GM19043 (cell line): ENCODE measurements at regions not wholly inside any gene's neighbourhood (a gene's known extent, or its start where the extent isn't known, plus 50 kb on each side); places are given as distances from the start of the nearest gene placed in this dataset.

Experiments used
- ATAC-seq: cut with Tn5 transposase; IDR thresholded peaks from one replicate; pipeline ENCODE4 v1.9.1; 2021; ENCODE audit warnings: low read depth; ENCODE audit not compliant: unreplicated experiment

DNA sequence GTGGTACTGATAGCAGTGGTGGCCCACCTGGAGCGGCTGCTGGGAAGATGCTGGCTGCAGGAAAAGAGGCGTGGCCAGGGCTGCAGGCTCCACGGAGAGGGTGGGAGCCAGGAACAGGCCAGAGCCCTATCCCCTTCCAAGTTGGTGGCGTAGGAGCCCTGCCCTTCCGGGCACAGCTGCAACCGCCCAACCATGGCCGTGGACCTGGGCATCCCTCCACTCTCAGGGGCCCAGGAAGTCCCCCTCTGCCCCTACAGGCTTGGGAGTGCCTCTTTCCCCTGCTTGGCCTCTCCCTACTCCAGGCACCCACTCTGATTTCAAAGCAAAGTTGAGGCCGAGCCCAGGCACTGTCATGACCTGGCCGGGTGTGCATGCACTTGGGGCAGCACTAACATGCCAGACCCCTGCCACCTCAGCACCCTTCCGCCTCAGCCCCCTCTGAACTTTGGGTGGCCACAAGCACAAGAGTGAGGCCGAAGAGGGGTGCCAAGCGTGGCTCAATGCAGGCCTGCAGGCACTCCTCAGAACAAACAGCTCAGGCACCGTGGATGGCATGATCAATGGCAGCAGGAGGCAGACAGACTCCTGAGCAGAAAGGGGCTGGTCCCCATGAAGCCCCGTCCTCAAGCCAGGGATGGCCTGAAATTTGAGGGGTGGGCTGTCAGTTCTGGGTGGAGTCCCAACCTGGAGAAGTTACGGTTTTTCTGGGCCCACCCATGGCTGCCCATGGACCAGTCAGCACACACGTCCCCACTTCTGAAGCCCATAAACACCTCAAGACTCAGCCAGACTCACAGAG is 164.9 kb upstream of the PRNP start:
- no peak for ATAC-seq

DNA sequence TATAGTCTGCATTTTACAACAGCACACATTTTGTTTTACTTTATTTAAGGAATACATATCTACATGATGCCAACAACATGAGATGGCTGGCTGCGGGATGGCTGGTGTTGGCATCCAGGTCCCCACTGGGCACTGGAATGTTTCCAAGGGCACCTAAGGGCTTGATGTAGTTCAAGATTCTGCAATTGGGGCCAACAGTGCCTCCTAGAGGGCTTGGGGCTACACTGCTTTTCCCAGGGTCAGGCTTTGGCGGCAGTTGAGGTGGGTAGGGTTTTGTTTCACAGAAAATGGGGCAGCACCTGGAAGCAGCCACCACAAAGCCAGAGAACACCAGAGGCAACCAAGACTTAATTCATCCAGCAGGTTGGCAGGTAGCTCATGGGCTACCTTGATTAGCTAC is 166.7 kb upstream of the PRNP start:
- no peak for ATAC-seq

DNA sequence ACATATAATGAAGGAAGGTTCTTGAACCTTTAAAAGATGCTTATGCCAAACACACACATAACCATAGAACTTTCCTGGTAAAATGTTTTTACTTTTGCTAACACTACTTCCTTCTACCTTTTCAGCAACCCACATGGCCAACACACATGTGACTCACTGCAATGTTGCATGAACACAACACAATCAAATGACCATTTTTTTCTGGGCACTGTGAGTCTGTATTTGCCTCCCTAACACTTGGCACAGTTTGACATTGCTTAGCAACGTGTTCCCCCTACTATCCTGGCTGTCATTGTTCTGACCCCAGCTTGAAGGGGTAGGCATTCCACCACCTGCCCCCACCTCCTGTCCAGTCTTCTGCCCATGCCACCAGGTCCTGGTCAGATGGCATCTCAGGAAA is 169.4 kb upstream of the PRNP start:
- no peak for ATAC-seq

DNA sequence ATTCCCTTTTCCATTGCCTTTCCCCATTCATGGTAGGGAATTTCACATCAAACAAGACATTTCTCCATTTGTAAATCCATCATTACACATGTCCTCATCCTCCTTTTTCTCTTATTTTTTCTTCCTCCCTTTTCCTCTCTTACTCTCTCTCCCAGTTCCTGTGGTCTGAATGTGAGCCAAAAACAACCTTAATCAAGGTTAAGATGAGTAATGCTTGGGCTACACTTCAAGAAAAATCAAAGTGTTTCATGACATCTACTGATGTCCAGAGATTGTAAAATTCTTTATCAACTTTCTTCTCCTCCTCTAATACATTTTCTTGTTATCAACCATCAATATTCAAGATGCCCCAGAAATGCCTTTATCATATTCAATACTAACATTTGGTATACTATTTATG is 172.5 kb upstream of the PRNP start:
- no peak for ATAC-seq

DNA sequence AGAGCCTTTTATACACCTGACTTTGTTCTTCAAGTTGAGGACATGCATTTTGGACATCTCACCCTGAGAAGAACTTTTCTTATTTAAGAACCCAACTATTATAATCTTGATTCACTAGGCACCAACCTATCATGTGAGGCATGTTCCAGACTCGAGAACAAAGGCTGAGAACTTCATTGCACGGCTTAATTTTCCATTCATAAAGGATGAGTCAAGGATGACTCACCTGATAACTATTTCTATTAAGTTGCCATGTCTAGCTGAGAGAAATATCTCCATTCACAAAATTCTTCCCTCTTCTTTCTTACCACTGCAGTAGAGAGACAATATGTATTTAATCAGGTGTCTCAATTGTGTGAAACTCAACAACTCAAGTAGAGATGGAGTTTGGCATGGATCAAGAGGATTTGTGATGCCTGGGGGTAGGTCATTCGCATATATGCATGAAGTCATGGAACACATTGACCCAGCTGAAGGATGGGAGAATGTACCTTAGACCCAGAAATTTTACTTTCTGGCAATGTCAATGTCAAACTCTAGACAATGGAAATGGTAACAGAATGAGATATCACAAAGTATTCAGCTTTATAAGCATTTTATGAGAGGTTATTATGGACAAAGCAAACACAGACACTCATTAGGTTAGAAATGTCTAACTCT is 173.2 kb upstream of the PRNP start:
- ATAC-seq: no peak

DNA sequence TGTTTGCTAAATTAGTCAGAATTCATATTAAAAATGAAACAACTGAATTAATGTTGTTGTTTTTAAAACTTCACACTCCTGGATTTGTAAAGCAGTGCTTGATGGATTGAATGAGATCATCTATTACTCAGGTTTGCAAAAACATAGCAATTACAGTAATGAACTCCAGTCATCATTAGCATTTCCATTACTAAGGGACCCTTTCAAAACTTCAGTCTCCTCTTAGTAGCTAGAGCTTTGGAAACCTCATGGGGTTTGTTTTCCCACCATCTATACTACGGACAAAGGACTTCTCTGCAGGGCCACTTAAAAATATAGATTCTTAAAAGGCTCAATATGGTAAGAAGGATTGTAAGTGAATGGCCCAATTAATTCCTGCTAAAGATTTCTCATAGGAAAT is 174.5 kb upstream of the PRNP start:
- no peak for ATAC-seq

DNA sequence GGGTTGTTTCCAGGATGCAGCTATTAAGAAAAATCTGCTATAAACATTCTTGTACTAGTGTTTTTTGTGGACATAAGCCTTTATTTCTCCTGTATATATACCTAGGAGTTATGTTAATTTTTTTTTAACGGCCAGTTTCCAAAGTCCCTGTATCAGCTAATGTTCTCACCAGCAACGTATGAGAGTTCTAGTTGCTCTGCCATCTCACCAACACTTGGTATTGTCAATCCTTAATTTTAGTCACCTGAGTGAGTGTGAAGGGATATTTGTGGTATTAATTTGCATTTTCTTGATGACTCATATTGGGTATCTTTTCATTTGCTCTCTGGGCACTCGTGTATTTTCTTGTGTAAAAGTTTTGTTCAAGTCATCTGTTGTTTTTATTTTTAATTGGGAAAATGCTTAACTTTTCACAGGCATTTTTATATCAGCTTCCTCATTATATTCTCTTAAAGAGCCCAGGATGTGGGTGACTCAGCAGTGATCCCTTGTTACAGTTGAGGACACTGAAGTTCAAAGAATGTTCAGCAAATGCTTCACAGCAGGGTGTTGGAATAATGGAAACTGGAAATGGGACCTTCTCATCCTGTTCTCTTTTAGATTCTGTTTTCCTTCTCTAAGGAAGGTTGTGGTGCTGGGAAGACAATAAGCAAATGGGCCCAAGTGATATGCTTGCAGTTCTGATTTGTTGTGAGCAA is 176.3 kb upstream of the PRNP start:
- ATAC-seq: no peak

DNA sequence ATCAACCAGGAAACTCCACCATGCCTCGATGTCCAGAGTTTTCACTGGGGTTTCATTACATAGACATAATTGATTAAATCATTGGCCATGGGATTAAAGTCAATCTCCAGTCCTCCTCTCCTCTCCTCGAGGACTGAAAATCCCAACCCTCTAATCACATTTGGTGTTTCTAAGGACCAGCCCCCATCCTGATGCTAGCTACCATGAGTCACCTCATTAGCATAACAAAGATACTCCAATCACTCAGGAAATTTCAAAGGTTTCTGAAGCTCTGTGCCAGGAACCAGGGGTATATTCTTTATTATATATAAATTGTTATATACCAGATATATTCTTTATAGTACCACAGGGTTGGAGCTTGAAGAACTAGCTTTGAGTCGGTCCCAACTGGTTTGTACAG is 177.5 kb upstream of the PRNP start:
- no peak for ATAC-seq

DNA sequence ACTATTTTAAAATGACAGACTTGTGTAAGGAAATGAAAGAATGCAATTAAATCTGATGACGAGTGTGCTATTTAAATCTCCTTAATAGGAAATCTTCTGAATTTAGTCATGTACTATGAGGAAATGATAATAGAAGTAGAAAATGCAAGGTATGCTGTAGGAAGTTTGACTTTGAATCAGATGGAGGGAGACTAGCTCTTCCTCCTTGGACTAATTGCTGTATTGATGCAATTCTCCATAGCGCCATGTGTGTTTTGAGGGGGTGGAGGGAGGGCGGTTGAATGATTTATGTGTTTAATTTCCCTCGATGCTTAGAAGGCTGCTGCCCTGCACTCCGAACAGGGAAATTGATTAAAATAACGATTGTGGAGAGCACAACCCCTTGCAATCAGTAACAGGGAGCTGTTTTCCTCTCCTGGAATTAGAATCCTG is 179.0 kb upstream of the PRNP start:
- no peak for ATAC-seq

DNA sequence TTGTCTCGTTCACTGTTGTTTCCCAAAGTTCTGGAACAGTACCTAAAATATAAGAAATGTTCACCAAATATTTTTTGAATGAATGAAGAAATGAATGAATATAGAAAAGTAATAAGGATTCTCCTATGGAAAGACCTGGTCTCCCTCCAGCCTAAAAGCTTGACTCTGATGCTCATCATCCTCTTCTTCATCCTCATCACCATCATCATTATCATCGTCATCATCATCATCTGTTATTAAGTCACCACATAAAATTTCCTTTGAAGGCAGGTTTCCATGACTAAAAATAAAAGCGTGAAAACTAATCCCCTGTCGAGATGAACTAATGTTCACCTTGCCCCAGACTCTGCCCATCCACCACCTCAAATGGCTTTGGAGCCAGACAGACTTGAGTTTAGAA is 181.4 kb upstream of the PRNP start:
- ATAC-seq: no peak

DNA sequence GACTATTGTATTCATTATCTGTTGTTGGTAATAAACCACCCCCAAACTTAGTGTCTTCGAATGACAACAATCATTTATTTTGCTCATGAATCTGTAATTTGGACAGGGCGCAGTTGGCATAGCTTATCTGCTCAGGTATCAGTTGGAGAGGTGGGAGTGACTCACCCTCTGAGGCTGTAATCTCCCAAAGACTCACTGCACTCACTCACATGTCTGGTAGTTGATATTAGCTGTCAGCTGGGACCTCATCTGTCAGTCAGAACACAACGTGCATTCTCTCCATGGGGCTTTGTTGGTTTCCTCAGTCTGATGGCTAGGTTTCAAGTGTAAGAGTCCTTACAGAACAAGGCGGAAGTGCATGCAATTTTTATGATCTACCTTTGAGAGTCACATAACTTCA is 183.5 kb upstream of the PRNP start:
- ATAC-seq: no peak

DNA sequence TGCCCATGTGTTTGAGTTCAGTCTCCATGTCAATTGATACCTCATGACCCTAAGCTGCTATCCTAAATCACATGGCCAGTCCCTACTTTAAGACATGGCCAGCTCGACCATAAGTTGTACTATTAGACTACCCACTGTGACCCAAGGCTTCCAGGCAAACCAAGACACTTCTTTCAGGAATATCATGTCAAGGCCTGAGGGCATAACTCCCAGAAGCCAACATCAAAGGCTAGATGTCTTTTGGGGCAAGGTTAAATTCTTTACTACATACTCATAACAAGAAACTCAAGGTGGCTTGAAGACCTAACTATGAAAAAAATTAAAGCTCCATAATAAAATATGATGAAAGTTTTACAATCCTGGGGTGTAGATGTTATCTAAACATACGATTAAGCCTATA is 192.9 kb upstream of the PRNP start:
- no peak for ATAC-seq

DNA sequence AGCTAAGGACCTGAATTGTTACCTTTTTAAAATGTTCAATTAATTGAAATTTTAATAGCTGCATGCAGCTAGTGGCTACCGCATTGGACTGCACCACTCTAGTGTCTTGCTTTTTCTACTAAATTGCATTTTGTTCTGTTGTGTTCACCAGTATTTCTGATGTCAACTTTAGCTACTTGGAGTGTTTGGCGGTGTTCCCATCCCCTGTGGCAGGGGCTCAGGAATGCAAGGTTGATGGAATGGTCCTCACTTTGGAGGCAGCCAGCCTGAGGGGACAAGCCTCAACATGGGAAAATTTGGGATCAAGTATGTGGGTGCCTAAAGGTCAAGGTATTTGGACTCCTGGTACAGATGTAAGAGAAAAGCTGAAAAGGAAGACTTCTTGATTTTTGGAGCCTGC is 194.6 kb upstream of the PRNP start:
- ATAC-seq: no peak

DNA sequence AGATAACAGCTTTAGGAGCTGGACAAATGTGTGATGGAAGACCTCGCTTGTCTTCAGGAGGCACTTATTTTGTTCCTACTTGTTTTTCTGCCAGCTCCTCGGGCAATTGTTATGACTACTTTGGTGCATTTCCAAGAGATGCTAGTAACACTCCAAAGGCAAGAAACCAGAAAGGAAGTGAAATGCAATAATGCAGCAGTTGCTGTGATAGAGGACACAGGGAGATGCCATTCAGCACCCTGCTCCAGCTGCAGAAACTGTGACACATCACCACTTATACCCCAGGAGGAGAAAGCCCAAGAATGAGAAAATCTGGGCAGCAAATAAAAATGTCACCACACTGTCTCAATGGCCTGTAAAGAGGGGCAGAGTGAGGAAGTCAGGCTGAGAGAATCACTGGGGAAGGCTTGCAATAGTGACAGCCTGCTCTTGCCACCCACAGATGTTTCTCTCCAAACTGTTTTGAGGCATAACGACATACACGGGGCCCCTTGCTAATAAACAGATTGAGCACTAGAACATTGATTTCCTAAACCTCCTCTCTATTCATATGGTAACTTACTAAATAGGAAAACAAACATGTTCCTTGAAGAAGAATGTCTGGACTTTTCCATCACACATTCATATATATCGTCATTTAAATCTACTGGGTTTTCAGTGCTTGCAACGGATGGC is 195.5 kb upstream of the PRNP start:
- ATAC-seq: no peak

DNA sequence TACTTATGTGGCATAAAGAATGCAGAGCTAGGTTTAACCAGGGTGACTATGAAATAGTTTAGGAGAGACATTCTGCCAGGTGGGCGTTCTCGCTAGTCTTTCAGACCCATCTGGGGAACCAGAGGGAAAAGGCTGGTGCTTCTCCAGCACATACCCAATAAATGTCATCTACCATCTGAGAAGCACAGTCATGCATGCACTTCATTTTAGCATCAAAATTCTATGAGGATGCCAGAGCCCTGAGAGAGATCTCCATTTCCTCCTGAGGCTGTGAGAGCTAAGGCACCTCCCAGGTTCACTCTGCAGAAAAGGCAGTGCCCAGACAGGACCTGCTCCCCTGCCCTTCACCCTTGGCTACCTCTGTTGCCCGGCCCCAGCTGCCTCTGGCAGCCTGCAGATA is 196.2 kb upstream of the PRNP start:
- no peak for ATAC-seq

DNA sequence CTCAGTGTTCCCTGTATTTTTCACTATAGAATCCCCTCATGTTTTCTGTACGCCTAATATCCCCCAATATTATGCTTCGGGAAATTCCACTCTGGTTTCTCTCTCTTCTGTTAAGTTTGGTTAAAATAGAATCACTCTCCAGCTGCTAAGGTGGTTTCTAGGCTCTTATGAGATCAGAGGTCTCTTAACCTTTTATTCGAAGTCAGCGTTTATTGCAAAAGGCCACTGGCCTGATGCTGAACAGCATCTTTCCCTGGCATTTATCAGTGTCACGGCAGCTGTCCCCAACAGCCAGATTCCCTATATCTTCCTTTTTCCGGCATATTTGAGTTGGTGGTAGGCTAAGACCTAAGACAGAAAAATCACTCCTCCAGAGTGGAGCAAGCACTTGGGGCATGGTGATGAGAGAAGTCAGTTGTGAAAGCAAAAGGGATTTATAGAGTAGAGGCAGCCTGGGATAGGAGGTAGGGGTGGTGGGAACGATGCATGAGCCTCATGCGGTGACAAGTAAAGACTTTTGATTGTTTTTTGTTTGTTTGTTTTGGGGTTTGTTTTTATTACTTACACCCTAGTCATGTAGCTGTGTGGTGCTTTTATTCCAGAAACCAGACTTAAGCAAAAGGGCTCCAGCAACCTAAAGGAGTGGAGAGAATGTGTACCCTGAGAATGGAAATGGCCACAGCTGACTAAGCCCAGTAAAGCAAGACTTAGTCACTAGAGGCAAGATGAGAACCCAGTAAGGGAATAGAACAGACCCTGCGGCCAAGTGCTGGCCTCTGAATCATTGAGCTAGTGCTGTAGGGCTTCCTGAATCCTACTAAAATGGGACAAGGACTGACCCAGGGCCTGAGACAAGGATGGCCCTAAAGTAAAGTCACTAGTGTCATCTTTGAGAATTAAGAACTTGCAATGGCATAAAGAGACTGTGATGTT is 197.6 kb upstream of the PRNP start:
- ATAC-seq: no peak

DNA sequence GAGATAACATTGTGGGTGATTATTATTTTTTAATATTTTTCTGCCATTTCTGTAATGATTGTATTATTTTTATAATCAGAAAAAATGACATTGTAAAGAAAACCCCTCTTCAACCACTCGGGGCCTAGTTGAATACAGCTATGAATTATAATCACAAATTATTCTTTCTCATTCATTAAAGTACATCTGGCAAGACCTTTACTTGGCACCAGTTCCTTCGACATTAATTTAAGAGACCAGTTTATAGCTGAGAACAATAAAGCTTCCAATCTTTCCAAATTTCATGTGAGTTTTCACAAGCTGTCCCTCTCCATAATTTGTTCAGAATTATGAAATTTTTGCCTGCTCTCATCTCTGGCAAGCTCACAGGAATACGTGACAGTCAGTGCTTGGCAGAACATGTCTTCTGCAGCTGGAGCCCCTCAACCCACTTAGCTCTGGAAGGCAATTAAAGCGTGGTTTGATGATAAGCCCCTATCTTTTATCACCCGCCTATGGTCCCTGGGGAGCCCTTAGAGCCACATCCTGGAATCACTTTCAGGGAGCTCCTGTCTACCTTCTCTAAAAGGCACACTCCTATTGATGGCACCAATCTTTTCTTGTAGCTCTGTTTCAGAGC is 201.8 kb upstream of the PRNP start:
- ATAC-seq: no peak

DNA sequence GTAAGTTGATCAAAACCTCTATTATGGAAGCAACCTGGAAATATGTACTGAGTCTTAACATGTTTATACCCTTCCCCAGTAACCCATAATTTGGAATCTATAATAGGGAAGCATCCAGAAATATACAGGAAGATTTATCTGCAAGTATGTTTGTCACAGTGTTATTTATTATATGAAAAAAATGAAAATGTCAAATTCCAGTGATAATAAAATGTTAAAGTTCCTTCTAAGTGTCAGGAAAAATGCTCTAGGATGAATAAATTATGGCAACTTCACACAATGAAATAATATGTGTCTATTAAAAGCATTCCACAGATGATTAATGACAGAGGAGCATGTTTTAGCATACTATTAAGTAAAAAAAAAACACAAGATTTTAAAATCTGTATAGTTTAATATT is 202.3 kb upstream of the PRNP start:
- ATAC-seq: no peak

DNA sequence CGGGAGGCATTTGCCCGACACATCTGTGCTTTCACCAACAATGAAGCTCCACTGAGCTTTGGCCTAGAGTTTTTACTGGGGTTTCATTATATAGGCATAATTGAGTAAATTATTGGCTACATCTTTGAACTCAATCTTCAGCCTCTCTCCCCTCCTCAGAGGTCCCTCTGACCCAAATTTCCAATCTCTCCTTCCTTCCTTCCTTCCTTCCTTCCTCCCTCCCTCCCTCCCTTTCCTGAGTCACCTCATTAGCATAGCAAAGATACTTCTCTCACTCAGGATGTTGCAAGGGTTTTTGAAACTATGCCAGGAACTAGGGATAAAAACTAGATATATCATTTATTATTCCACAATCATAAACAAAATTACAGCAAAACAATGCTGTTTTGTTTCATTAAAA is 202.8 kb upstream of the PRNP start:
- no peak for ATAC-seq

DNA sequence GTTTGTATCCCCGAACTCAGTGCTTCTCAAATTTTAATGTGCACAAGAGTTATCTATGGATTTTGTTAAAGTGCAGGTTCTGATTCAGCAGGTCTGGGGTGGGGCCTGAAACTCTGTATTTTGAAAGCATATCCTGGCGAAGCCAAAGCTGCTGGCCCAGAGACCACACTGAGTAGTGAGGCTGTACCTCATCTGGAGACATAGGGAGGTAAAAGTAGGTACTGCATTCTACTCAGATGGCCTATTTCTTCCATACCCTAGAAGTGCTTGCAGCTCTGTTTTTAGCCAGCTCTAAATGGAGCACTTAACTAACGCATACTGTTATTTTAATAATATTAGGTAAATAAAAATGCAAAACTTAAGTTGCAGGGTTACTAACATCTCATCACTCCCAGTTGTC is 206.2 kb upstream of the PRNP start:
- no peak for ATAC-seq
